ENCODE measurements at regions not wholly inside any gene's neighbourhood (a gene's known extent, or its start where the extent isn't known, plus 50 kb on each side); places are given as distances from the start of the nearest gene placed in this dataset.

DNA sequence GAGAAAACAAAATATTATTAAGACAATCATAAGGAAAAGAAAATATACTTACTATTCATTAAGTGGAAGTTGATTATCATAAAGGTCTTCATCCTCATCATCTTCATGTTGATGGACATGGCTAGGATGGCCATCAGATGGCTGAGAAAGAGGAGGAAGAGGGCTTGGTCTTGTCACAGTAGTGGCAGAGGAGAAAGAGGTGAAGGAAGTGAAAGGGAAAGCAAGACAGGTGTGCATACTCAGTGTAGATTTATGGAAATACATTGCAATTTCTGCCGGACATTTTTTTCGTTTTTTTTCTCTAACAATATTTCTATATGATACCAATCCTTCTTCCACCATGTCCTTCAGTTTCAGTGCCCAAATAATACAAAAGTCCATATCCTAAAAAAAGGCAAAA is 1409.8 kb downstream of the PCDH7 start:
- DNase-seq: no peak

- no peak for DNase-seq
Observed at GRCh38 chr4:32133141-32133540, 1413.0 kb downstream of the PCDH7 start.

DNA sequence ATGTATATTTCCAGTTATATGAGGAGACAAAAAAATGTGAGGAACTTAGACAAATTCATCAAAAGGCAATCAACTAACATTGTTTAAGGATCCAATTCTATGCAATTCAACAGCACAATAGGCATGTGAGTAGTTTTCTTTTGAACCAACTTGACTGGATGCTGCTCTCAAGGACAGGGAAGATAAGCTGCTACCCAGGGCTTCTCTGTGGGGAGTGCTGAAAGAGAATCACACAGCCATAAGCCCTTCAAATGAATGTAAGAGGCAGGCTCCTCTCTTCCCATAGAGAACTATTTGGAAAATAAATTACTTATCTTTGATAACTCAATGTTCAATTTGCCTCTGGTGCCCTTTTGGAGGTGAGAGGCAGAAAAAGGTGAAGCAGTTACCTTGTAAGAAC is 1413.6 kb downstream of the PCDH7 start:
- DNase-seq: no peak

DNA sequence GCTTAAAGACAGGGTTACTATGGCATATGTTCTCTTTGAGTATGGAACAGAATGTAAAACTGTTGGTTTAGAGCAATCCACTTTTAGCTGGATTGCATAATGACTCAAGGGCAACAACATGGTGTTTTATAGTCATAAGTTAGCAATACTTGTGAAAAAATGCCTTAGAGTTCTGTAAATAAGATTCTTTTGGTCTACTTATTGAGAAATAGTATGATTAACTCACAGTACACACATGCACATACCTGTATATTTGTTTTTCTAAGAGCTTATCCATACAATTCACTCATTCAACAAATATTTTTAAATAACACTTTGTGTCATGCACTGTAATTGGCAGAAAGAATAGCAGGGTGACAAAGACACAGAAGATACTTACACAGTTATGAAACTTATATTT is 1415.5 kb downstream of the PCDH7 start:
- no peak for DNase-seq

GRCh38 chr4:32136081-32136787 is 1416.1 kb downstream of the PCDH7 start:
- no peak for DNase-seq

DNA sequence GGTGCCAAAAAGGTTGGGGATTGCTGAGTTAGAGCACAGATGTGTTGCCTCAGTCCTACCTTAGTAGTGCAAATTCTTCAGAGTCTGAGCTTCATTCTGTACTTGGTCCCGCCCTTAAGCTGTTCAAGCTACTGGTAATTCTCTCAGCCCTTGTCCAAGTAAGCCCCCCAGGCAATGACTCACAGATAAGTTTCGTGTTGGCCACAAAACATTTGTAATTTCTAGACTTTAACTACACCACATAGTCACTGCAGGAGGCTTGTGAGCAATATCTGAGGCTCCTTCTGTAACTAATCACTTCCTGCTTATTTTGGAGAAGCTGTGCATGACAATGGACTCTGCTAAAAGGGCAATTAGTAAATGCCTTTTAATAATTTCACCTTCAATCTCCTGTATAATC is 1420.5 kb downstream of the PCDH7 start:
- DNase-seq: no peak

GRCh38 chr4:32142075-32142474 is 1421.9 kb downstream of the PCDH7 start:
- DNase-seq: no peak

GRCh38 chr4:32145987-32146386 is 1425.8 kb downstream of the PCDH7 start:
- DNase-seq: no peak

GRCh38 chr4:32147446-32148085 is 1427.4 kb downstream of the PCDH7 start:
- DNase-seq: no peak

- DNase-seq: no peak
Observed at GRCh38 chr4:32148111-32148666, 1428.0 kb downstream of the PCDH7 start.

DNA sequence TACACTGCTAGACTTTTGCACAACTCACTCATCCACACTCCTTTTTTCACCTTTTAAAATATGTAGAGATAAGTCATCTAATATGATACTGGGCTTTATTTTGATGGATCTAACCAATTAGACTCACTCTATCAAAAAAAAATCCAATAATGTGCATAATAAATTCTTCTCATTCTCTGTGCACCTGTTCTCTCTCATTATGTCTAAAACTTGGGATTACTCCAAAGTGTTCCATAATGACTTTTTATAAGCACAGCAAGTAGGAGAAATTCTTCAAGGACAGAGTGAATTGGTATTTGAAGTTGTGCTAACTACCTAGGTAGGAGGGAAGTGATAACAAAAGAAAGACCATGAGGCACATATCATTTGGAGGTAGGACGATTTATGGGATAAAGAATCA is 1438.8 kb downstream of the PCDH7 start:
- no peak for DNase-seq

GRCh38 chr4:32161392-32161791 is 1441.2 kb downstream of the PCDH7 start:
- DNase-seq: no peak

- no peak for DNase-seq
Observed at GRCh38 chr4:32163125-32163524, 1443.0 kb downstream of the PCDH7 start.

DNA sequence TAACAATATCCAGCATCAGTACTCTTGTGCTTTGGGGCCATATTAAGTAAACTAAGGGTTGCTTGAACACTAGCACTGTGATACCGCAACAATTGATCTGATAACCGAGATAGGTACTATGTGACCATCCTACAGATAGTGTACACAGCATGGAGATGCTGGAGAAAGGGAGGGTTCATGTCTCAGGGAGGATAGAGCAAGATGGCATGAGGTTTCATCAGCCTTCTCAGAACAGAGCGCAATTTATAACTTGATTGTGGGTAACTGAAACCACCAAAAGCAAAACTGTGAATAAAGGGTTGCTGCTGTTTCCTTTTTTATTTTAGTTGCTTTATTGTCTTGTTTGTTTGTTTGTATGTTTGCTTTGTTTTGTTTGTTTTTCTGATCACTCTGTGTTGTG is 1449.7 kb downstream of the PCDH7 start:
- no peak for DNase-seq

GRCh38 chr4:32172086-32172485 is 1451.9 kb downstream of the PCDH7 start:
- DNase-seq: no peak

GRCh38 chr4:32172761-32173160 is 1452.6 kb downstream of the PCDH7 start:
- no peak for DNase-seq

DNA sequence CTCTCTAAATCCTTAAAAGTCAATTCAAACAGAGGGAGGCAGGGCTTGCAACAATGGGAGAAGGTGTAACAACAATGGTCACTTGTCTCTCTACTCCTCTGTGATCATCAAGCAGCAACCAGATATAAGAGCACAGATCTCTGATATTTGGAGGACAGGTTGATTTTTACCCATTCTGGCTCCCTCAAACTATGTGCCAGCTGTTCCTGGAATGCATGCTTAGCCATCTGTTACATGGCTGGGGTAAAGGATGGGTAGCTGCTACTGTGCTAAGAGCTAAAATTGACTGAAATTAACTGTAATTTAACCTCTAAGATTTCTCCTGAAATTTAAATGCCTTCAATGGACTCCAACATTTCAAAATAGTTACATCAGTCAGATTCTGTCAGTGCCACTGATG is 1459.9 kb downstream of the PCDH7 start:
- no peak for DNase-seq

- DNase-seq: no peak
Observed at GRCh38 chr4:32184186-32184585, 1464.0 kb downstream of the PCDH7 start.

DNA sequence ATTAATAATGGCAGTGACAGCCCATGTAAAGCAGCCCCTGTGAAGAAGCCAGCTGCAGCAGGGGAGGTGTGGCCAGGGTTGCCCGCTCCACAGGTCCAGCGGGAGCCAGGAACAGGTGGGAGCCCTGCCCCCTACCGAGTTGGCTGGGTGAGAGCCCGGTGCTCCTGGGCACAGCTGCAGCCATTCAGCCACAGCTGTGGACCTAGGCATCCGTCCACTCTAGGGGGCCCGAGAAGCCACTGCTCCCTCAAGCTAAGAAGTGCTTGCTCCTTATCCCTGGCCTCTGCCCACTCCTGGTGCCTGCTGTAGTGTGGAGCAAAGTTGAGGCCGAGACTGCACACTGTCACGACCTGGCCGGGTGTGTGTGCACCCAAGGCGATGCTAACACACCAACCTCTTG is 1469.0 kb downstream of the PCDH7 start:
- no peak for DNase-seq

DNA sequence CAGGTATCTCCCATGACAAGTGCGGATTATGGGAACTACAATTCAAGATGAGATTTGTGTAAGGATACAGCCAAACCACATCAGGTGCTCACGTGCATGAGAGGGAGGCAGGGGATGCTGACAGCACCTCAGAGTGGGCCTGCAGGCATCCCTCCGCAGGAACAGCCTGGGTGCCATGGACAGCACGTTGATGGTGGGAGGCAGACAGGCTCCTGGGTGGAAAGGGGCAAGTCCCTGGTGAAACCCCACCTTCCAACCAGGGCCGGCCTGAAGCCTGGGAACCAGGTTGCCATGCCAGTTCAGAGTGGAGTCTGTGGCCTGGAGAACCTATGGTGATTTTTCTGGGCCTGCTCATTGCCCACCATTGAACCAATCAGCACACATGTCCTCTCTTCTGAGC is 1469.6 kb downstream of the PCDH7 start:
- DNase-seq: no peak

DNA sequence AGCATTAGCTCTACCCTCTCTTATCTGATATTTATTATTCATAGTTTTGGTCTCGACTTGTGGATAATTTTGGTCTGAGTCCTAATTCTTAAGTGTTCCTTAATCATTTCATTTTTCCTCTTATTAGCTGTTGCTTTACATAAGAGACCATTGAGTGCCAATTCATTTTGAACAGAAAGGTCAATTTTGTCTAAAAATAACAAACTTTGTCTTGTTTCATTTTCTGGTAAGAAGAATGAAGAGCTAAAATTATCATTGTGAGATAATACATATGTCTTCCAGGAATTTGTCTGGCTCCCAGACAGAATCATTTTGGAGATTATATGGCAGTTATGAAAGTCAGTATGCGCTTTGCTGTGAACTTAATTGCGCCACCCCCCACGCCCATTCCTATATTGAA is 1471.8 kb downstream of the PCDH7 start:
- DNase-seq: no peak

- DNase-seq: no peak
Observed at GRCh38 chr4:32192363-32192762, 1472.2 kb downstream of the PCDH7 start.

- DNase-seq: no peak
Observed at GRCh38 chr4:32192991-32193390, 1472.8 kb downstream of the PCDH7 start.

DNA sequence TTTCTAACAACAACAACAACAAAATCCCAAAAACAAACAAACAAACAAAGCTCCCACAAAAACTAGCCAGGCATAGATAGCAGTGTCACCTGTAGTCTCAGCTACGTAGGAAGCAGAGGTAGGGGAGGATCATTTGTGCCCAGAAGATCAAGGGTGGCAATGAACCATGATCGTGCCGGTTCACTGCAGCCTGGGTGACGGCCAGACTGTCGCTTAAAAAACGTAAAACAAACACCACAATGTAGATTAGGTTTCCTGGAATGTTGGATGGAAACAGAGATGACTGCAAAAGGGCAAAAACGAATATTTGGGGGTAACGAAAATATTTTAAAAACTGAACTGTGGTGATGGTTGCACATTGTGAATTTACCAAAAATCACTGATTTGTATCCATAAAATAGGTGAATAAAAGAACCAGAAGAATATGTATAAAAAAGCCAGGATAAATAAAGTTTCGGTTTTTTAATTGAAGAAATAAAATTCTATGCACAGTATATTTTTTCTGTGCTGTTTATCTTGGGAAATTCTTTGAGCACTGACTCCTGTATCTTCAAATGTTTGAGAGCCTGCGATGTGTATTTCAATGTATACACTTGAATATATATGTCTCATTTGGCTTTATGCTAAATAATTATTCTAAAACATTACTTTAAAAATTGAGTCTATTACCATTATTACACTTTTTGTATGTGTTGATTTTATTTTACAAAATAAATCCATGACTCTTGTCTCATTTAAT is 1477.0 kb downstream of the PCDH7 start:
- DNase-seq: no peak

Data from activated CD4-positive, CD25-positive, alpha-beta regulatory T cell (primary cell).